Tibial nerve (tissue), 3 donors: ENCODE measurements at regions not wholly inside any gene's neighbourhood (a gene's known extent, or its start where the extent isn't known, plus 50 kb on each side); places are given as distances from the start of the nearest gene placed in this dataset.

ENCODE experiments used
- CTCF ChIP-seq, 5 experiments: fragments of 200-600 bp in 3 of 5; fragments of 450-650 bp in 2 of 5; sonication (generic) in 3 of 5; IDR thresholded peaks; one replicate each; pipeline ENCODE4 v1.5.1; 2016 to 2019; ENCODE audit warnings: antibody characterized with exemption in 5 of 5, mild to moderate bottlenecking in 3 of 5, moderate library complexity in 2 of 5
- POLR2A ChIP-seq, 2 donors: fragments of 450-650 bp; IDR thresholded peaks; one replicate each; pipeline ENCODE4 v1.6.1; 2017; ENCODE audit warnings: antibody characterized with exemption in 2 of 2, mild to moderate bottlenecking in 2 of 2, moderate library complexity in 2 of 2

- TF ChIP-seq CTCF (IDR thresholded peaks at IDR 0.05) (no peak), POLR2A (IDR thresholded peaks at IDR 0.05) (no peak)
Measured at GRCh38 chr3:163707659-163708058, 1370.6 kb downstream of the SI start.
